Peyer's patch (tissue), 4 donors: ENCODE measurements at regions not wholly inside any gene's neighbourhood (a gene's known extent, or its start where the extent isn't known, plus 50 kb on each side); places are given as distances from the start of the nearest gene placed in this dataset.

Experiments used
- POLR2A ChIP-seq, 2 donors: fragments of 450-650 bp; IDR thresholded peaks; one replicate each; pipeline ENCODE4 v1.5.1; 2017; ENCODE audit warnings: antibody characterized with exemption in 2 of 2, mild to moderate bottlenecking in 2 of 2, moderate library complexity in 2 of 2
- TF ChIP-seq, protein P1 (sequence below), 6 experiments: fragments of 450-650 bp in 4 of 6; fragments of 200-600 bp in 2 of 6; sonication (generic) in 1 of 6; IDR thresholded peaks; one replicate each; pipeline ENCODE4 v1.5.1; 2017 to 2019; ENCODE audit warnings: antibody characterized with exemption in 6 of 6, mild to moderate bottlenecking in 3 of 6, moderate library complexity in 1 of 6

DNA sequence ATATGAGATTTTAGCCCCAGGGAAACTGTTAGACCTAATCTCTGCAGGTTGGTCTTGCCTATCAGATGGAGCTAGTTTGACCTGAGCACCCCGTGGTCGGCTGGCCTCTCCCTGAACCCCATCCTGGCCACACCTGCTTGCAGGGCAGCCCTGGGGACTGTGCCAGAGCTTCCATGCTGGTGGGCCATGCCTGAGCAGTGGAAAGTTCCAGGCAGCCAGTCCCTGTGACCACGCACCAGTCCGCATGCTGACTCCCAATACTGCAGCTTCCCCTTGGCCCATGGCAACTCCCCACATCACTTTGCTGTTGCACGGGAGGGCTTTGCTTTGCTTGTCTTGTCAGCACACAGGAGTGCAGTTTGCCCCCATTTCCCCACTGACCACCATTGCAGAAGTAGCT lies 427.8 kb upstream of the SEMA3D start:
- TF ChIP-seq, protein P1, sequence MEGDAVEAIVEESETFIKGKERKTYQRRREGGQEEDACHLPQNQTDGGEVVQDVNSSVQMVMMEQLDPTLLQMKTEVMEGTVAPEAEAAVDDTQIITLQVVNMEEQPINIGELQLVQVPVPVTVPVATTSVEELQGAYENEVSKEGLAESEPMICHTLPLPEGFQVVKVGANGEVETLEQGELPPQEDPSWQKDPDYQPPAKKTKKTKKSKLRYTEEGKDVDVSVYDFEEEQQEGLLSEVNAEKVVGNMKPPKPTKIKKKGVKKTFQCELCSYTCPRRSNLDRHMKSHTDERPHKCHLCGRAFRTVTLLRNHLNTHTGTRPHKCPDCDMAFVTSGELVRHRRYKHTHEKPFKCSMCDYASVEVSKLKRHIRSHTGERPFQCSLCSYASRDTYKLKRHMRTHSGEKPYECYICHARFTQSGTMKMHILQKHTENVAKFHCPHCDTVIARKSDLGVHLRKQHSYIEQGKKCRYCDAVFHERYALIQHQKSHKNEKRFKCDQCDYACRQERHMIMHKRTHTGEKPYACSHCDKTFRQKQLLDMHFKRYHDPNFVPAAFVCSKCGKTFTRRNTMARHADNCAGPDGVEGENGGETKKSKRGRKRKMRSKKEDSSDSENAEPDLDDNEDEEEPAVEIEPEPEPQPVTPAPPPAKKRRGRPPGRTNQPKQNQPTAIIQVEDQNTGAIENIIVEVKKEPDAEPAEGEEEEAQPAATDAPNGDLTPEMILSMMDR (IDR thresholded peaks at IDR 0.05) = no peak
- TF ChIP-seq POLR2A (IDR thresholded peaks at IDR 0.05) = no peak
